Inflammatory macrophage treated with lipopolysaccharide for 1 hour (primary cell): ENCODE measurements at regions not wholly inside any gene's neighbourhood (a gene's known extent, or its start where the extent isn't known, plus 50 kb on each side); places are given as distances from the start of the nearest gene placed in this dataset.
"Not testable (repeated sequence)": the region's sequence is repeated elsewhere in the genome, so short reads cannot be mapped to it uniquely, and the experiment has no call there.

Source experiments
- DNase-seq, 2 donors: peaks; one replicate each; pipeline ENCODE4 v3.0.0-alpha.2; 2020 to 2022

GRCh38 chr18:10319026-10319425, 135.4 kb upstream of the APCDD1 start:
- no peak for DNase-seq

- no peak for DNase-seq
Measured at GRCh38 chr18:10319914-10320600, 134.4 kb upstream of the APCDD1 start.

DNA sequence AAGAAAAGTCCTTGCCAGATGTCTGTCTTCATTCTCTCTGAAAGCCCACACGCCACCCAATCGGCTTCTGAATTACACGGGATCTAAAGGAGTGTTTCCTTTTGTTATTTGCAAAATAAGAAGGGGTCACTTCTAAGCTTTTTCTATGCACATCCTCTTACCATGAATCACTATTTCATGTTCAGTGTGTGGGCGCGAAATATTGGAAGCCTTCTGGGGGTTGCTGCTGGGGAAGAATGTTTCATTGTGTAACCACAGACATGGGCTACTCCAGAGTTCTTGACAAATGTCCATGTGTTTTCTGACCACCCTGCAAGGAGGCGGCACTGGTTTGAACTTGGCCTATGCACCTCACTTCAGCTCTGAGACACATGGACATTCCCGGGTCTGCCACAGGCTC, 133.6 kb upstream of the APCDD1 start:
- DNase-seq, result peak; percentile 62 to 74

GRCh38 chr18:10321576-10321975, 132.9 kb upstream of the APCDD1 start:
- no peak for DNase-seq

DNA sequence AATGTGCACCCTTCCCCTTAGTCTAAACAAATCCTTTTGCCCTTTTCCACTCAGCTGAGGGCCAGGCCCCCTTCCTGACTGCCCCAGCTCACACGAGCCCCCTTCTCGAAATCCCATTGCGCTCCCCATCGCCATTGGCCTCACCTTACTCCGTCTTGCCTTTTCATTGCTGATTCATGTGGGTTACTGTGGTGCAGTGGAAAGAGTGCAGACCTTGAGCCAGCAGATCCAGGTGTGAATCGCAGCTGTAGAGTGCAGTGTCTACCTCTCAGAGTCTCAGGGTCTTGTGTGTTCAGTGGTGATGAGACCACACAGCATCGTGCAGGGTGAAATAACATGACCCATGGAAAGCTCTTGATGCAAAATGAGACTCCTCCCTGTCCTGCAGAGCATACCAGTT, 132.4 kb upstream of the APCDD1 start:
- no peak for DNase-seq

DNA sequence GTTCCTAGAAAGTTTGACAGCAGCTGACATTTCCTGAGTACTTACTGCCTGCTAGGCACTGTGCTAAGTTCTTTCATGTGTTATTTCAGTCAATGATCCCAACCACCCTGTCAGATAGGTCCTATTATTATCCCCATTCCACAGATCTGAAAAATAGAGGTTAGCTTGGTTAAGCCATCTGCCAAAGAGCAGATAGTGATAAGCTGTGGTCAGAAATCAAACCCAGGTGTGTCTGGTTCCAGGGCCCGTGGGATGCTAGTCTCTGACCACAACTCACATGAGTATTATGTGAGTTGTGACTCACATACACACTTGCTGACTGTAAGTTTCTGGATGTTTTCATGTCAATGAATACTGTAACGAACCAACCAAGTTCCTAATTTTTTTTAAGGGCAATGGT, 132.0 kb upstream of the APCDD1 start:
- DNase-seq, result no peak

GRCh38 chr18:10329101-10329500, 125.3 kb upstream of the APCDD1 start:
- no peak for DNase-seq

DNA sequence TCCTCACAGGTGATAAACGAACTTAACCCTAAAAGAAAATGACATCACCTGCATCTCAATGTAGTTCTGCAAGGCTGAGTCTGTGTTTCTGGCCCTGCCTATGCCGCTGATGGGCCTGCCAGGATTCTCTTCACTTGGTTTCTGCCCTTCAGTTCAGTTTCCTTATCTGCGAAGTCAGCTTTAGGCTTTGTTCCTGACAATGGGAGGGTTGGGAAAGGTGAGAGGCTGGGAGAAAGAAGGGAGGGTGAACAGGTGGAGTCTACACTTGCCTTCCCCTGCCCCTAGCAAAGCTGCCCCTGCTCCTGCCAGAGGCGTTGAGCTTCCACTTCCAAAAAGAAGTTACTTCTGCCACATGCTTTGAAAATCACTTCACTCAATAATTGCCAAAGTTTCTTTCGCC, 124.0 kb upstream of the APCDD1 start:
- no peak for DNase-seq

DNA sequence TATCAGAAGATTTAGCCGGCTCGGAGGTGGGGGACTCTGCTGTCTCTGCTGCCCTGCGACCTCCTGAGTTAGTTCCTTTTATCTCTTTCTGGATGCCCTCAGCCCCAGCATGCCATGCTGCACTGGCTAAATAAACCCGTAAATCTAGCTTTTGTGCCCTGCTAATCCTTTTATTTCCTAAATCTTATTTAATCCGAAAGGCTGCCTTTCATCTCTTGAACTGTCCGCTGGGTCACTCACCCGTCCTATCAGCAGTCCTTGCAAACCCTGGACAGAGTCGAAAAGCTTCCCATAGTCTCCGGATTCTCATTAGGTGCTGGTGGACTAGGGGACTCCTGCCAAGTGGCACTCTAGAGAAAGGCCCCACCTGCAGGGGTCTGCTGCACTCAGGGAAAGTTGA, 122.0 kb upstream of the APCDD1 start:
- DNase-seq, result no peak

GRCh38 chr18:10336749-10337350, 117.6 kb upstream of the APCDD1 start:
- no peak for DNase-seq

DNA sequence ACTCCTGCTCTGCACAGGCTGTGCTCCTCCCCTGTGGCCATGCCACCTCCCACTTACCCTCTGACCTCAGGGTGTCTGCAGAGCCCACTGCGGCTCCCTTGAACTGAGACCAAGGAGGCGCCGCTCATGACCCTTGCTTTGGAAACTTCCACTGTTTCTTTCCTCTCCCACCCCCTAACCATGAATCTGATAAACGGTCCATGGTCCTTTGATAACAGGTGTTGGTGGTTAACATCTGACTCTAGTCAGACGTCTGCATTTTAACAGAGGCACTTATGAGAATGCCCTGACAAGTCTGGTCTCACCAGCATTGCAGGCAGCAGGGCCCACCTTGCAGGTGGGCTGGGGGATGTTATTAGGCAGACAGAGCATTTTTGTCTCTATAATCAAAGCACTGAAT, 113.6 kb upstream of the APCDD1 start:
- no peak for DNase-seq

DNA sequence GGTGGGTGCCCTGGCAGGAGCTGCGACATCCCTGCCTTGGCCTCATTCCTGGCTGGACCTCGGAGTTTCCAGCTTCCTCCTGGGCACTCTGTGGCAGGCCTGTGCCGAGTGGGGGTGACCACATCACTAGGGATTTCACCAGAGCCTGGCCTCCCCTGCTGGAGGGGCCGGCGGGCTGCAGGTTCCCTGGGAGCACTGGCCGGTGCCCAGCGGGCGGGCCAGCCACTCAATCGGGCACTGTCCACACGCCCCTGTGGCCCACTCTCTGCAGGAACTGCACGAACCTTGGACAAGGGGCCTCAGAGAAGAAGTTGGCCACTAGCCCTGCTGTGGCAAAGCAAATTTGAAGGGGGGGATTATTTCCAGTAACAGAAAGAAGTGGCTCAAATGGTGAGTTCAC, 110.7 kb upstream of the APCDD1 start:
- no peak for DNase-seq

DNA sequence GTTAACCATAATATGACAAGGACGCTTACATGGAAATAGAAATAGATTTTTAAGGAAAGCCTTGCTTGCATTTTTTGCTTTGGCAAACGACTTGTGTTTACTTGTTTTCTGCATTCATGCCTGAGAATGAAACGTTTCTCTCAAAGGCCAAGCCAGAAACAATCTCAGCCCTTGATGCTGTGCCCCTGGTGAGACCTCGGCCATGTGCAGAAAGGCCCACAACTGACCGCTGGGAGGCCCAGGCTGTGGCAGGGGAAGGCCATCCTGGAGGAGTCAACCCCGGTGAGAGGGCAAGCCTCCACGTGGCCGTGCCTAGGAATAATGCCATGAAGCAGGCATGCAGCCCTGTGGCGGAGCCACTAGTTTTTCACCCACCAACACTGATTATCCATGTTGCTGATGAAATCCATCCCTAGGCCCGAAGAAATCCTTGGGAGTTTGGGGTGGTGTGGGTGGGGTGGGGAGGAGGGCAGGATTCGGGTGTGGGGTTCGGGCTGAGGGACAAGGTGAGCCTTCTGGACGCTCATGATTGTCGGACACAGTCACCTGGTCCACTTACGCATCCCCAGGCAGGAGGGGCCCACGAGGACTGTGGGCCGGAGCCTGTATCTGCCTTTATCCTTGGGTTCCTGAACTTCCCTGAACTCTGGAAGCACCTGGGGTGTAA, 107.6 kb upstream of the APCDD1 start:
- DNase-seq, result no peak

- DNase-seq, result no peak
Measured at GRCh38 chr18:10349561-10349960, 104.9 kb upstream of the APCDD1 start.

DNA sequence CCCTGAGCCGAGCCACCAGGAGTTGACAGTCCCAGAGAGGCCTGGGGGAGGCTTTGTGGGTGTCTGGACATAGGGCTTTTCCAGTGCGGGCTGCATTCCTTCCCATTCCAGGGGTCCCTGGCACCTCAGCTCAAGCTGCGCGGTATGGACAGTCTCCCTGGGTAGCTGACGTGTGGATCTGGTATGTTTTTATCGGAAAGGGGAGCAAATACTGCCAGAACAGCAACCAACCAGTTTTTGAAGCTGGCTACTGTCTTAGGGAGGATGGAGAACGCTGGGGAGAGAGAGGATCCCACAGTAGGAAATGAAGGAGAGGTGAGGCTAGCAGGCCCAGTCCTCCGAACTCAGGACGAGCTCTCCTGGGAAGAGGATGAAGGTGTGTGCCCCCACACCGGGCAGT, 103.8 kb upstream of the APCDD1 start:
- DNase-seq, result no peak

- no peak for DNase-seq
Measured at GRCh38 chr18:10351219-10351818, 103.1 kb upstream of the APCDD1 start.

DNA sequence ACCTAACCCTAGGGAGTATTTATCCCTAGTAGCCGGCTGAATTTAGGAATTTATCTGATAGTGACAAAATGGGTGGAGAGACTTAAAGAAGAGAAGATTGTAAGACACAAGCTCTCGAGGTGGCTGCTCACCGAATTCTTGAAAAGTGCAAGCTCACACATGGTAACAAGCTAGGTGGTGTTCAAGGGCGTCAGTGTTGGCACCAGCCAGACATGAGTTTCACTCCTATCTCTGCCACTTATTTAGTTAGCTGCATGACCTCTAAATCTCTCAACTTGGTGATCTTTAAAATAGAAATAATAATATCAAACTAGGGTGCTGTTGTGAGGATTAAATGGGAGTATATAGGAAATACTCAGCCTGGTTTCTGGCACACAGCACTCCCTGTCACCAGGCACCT, 102.6 kb upstream of the APCDD1 start:
- no peak for DNase-seq

DNA sequence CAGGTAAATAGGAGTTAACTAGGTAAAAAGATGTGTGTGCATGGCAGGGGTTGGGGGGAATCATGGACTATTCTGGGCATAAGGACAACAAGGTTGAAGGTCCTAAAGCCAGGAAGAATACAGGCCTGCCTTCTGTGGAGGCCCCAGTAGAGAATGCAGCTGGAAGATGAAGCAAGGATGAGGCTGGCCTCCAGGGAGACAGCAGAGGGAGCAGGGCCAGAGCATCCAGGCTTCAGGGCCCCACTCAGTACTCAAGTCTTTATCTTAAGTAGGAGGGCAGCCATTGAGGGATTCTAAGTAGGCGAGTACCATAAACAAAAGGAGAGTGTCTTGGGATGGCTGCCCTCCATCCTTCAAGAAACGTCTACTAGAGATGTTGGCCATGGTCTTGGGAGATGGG, 101.8 kb upstream of the APCDD1 start:
- no peak for DNase-seq

GRCh38 chr18:10353791-10354190, 100.6 kb upstream of the APCDD1 start:
- no peak for DNase-seq

GRCh38 chr18:10354241-10354811, 100.1 kb upstream of the APCDD1 start:
- DNase-seq, result peak; percentile 33 to 37

DNA sequence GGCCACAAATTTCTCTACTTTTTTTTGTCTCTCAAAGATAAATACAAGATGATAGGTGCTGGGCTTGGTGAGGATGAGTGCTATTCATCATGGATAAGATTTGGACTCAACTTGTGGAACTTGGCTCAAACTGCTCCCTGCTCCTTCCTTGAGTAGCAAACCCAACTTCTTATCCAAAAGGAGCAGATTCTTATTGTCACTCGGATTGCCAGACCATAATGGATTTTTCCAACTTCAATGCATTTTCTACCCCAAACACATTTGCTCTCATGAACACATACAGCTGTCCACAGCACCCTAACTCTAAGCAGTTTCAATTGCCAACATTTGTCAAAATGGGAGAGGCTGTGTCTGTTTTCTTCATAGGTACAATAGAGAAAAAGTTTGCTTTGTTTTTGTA, 99.5 kb upstream of the APCDD1 start:
- no peak for DNase-seq

GRCh38 chr18:10356999-10357398, 97.4 kb upstream of the APCDD1 start:
- DNase-seq, result not testable (repeated sequence)

DNA sequence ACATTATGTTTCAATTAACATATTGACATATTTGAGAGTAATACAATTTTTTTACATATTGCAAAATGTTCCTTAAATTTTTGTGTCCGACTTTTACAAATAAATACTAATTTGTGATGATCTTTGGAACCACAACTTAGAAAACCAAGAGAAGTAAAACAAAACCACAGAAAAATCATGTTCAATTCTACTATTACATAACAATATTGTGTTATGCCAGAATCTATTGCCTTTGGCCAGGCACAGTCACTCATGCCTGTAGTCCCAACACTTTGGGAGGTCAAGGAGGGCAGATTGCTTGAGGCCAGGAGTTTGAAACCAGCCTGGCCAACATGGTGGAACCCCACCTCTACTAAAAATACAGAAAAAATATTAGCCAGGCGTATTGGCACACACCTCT, 92.8 kb upstream of the APCDD1 start:
- DNase-seq, result no peak

GRCh38 chr18:10365021-10365500, 89.4 kb upstream of the APCDD1 start:
- DNase-seq, result no peak
